ENCODE measurements at regions not wholly inside any gene's neighbourhood (a gene's known extent, or its start where the extent isn't known, plus 50 kb on each side); places are given as distances from the start of the nearest gene placed in this dataset.

DNA sequence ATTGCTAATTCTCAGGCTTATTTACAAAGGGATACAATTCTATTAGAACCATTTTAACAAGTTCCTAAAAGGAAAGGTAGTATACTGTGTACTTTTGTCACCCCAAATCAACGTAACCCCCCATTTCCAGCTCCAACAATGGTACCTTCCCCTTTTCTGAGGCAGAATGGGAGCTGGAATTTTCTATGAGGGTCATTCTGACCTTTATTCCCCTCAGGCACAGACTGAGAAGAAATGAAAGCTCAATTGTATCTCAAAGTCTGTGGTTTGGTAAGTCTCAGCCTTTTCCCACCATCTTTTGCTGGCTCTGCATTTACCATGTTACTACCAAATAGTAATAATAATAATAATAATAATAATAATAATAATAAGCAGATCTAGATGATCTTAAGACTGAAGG lies 571.0 kb downstream of the RNF144B start:
- ChIA-PET CTCF (no interaction called here), POLR2A (ENCODE audit: unreplicated experiment) (no interaction called here)
- no peaks in the 10 kb centered on the region for H3K36me3 ChIP-seq (ENCODE audit: control insufficient read depth, insufficient read depth, low read length)

More for the DNA sequence above, 571.0 kb downstream of the RNF144B start:
- Histone ChIP-seq H2BK15ac (ENCODE audit: low read depth, low read length) (no peak overlapping the region), H2BK20ac (ENCODE audit: low read depth, low read length) (no peak overlapping the region), H4K8ac (ENCODE audit: low read depth in 2 of 2, low read length in 2 of 2) (no peak overlapping the region), H3K9ac (ENCODE audit: low read depth, low read length) (no peak overlapping the region), H3K9me1 (ENCODE audit: insufficient read depth, low read length) (no peaks in the 10 kb centered on the region), H4K91ac (ENCODE audit: insufficient read depth, low read depth, low read length) (no peak overlapping the region), H2AFZ (replicated peaks; ENCODE audit: low read length, poor library complexity) (no peak overlapping the region), H4K5ac (ENCODE audit: low read depth, low read length) (no peak overlapping the region), H3K18ac (ENCODE audit: low read depth, low read length) (no peak overlapping the region), H3K56ac (ENCODE audit: extremely low read depth, insufficient read depth, low read length) (no peak overlapping the region), H3K9me3 (ENCODE audit: control insufficient read depth, insufficient read depth, low read length) (peaks cover 3% of the 10 kb centered on the region), H4K20me1 (ENCODE audit: insufficient read depth, low read length) (no peaks in the 10 kb centered on the region), H3K4me2 (ENCODE audit: low read depth, low read length) (no peak overlapping the region), H2AK9ac (replicated peaks; ENCODE audit: low read depth, low read length, poor library complexity) (no peak overlapping the region), H3K27ac (ENCODE audit: insufficient read depth, low read length) (no peak overlapping the region), H2BK5ac (ENCODE audit: low read depth, low read length, poor library complexity, severe bottlenecking) (no peak overlapping the region), H3K79me1 (ENCODE audit: low read depth in 1 of 2, low read length in 2 of 2) (no peaks in the 10 kb centered on the region), H2AK5ac (ENCODE audit: low read depth, low read length) (no peak overlapping the region), H3K4me1 (ENCODE audit: control insufficient read depth, insufficient read depth, low read length) (no peaks in the 10 kb centered on the region), H2BK120ac (ENCODE audit: low read depth, low read length) (no peak overlapping the region), H3K4ac (ENCODE audit: low read depth, low read length) (no peak overlapping the region), H3K27me3 (ENCODE audit: control insufficient read depth, insufficient read depth, low read length) (no peaks in the 10 kb centered on the region), H3K14ac (replicated peaks; ENCODE audit: low read depth, low read length) (no peak overlapping the region), H3K23ac (ENCODE audit: low read depth, low read length) (no peak overlapping the region), H3K4me3 (ENCODE audit: insufficient read depth, low read depth, low read length) (no peak overlapping the region)
- ATAC-seq (ENCODE audit: low read depth), result no peak
- TF ChIP-seq RAD21 (IDR thresholded peaks at IDR 0.05; ENCODE audit: low read length) (no peak), CEBPB (IDR thresholded peaks at IDR 0.05; ENCODE audit: low read depth, low read length) (no peak), RCOR1 (IDR thresholded peaks at IDR 0.05; ENCODE audit: insufficient replicate concordance, low read length) (no peak), ELK1 (IDR thresholded peaks at IDR 0.05; ENCODE audit: borderline replicate concordance, low read depth, low read length) (no peak)
- DNase-seq, result no peak
- dilution Hi-C loops (cut with HindIII; ENCODE audit: low sequenced_read_pairs, unreplicated experiment) (no loop called here), intact Hi-C loops (cut with micrococcal nuclease) (no loop called here), in situ Hi-C loops (cut with MboI; ENCODE audit: low sequenced_read_pairs) (no loop called here)
- no TSS peak for BruUV-seq (replicated peaks)
- WGBS, 2 experiments (ENCODE audit: extremely low coverage in 2 of 2, insufficient read length in 1 of 2), result no CpG with 5 or more reads among the region's 1 CpG

Data from IMR-90 (cell line).